ENCODE measurements at regions not wholly inside any gene's neighbourhood (a gene's known extent, or its start where the extent isn't known, plus 50 kb on each side); places are given as distances from the start of the nearest gene placed in this dataset.

DNA sequence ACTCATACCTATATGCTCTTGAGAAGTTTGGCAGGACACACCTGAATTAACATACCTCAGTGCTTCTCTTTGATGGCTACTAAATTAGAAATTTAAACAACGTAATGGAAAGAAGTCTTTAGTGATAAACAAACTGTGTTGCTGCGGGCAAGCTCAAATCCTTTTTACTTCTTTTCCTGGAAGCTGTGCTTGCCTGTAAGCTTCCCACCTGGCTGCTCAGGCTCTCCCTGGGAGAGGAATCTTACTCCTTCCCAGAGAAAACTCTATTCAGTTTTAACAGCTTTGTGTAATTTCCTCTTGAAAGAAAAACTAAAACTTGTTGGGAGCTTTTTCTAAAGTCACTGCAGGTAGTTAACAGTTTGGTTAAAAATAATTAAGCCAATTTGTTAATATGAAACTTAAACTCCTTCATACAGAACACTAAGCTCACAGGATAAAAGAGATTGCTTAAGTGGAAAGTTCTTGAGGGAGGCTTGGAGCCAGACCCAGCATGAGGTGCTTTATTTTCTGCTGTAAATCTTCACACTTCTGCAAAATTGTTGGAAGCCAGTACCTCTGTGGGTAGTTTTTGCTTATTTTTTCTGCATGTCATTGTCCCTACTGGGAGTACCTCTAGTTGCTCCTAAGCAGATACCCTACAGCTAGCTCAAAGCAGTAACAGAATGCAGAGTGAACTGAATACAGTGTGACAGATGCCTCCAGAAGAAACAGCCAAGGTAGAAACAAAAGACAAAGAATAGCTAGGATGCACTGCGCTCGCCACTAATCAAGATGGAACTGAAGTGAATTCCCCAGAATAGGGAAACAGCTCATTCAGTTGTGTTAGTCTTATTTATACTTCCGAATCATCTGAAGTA lies 1253.0 kb downstream of the PCDH17 start:
- H3K9me3 ChIP-seq: no peaks in the 10 kb centered on the region
- 39 to 61% methylated on average over 5 of the region's 5 CpGs for WGBS, 2 donors (ENCODE audit: low coverage in 1 of 2)
- no peaks in the 10 kb centered on the region for H3K4me1 ChIP-seq
- H3K27ac ChIP-seq: no peak overlapping the region
- H3K36me3 ChIP-seq: no peaks in the 10 kb centered on the region
- no peak overlapping the region for H3K4me3 ChIP-seq
- H3K27me3 ChIP-seq: no peaks in the 10 kb centered on the region
- ATAC-seq: no peak
- TF ChIP-seq CTCF (IDR thresholded peaks at IDR 0.05): no peak

GRCh38 chr13:58889474-58889873 lies 1257.9 kb downstream of the PCDH17 start:
- no peaks in the 10 kb centered on the region for H3K27me3 ChIP-seq
- no peak for TF ChIP-seq POLR2A (IDR thresholded peaks at IDR 0.05)
- no peak for TF ChIP-seq EP300 (IDR thresholded peaks at IDR 0.05)
- no peak for TF ChIP-seq CTCF (IDR thresholded peaks at IDR 0.05)
- TF ChIP-seq POLR2AphosphoS5 (IDR thresholded peaks at IDR 0.05): no peak
- 85 to 86% methylated on average over 1 of the region's 1 CpG for WGBS, 2 donors (ENCODE audit: low coverage in 1 of 2)

GRCh38 chr13:58893396-58893795 lies 1261.9 kb downstream of the PCDH17 start:
- H3K27me3 ChIP-seq: no peaks in the 10 kb centered on the region
- H3K27ac ChIP-seq: no peak overlapping the region
- 100% methylated on average over 1 of the region's 1 CpG; no CpG with 5 or more reads in 1 of the 2 donors for WGBS, 2 donors (ENCODE audit: low coverage in 1 of 2)
- no peaks in the 10 kb centered on the region for H3K9me3 ChIP-seq
- no peak for TF ChIP-seq POLR2AphosphoS5 (IDR thresholded peaks at IDR 0.05)
- no peak for TF ChIP-seq POLR2A (IDR thresholded peaks at IDR 0.05)
- TF ChIP-seq CTCF (IDR thresholded peaks at IDR 0.05): no peak
- no peak for TF ChIP-seq EP300 (IDR thresholded peaks at IDR 0.05)
- H3K4me1 ChIP-seq: no peaks in the 10 kb centered on the region
- no peak for ATAC-seq
- H3K4me3 ChIP-seq: no peak overlapping the region
- no peaks in the 10 kb centered on the region for H3K36me3 ChIP-seq

More at GRCh38 chr13:58889474-58889873, 1257.9 kb downstream of the PCDH17 start:
- Histone ChIP-seq H3K9me3 (no peaks in the 10 kb centered on the region), H3K4me1 (no peaks in the 10 kb centered on the region), H3K27ac (no peak overlapping the region), H3K36me3 (no peaks in the 10 kb centered on the region), H3K4me3 (no peak overlapping the region)
- no peak for ATAC-seq

DNA sequence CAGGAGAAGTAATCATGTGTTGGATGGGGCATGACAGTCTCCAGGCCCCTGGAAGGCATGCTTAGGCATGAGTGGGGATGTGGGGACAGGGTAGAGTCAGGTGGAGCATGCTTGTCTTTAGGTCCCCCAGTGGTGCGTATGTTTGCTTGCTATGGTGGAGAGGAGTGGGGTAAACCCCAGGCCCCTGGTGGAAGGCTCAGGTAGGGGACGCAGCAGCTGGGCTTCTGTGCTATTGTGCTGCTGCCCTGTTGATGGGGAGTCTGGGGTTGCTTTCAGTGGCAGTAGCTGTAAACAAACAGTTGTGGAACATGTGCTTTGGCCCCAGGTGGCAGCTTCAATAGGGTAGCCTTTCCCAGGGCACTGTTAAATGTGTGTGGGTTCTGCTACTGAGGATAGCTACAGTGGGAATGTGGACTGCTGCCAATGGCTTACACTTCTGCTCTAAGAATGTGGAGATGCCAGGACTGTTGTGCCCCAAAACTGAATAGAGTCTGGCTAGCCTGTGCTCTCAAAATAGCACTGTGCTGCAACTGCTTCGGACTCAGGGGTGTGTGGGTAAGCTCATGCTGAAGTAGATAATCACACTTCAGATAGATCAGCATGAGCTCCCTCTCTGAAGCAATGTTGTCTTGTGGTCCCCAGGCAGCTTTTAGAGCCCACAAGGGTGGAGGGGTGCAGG lies 1257.3 kb downstream of the DIAPH3 start:
- H3K36me3 ChIP-seq: no peaks in the 10 kb centered on the region
- no peak overlapping the region for H3K27ac ChIP-seq
- peaks cover 0 to 3% (median 0%) of the 10 kb centered on the region in 3 donors for H3K9me3 ChIP-seq
- TF ChIP-seq CTCF (IDR thresholded peaks at IDR 0.05) (no peak), EP300 (IDR thresholded peaks at IDR 0.05) (no peak)
- WGBS, 2 donors (ENCODE audit: low coverage in 1 of 2): 100% methylated on average over 1 of the region's 3 CpGs
- no peaks in the 10 kb centered on the region for H3K4me1 ChIP-seq
- no peak overlapping the region for H3K4me3 ChIP-seq
- no peak for ATAC-seq
- no peaks in the 10 kb centered on the region for H3K27me3 ChIP-seq

DNA sequence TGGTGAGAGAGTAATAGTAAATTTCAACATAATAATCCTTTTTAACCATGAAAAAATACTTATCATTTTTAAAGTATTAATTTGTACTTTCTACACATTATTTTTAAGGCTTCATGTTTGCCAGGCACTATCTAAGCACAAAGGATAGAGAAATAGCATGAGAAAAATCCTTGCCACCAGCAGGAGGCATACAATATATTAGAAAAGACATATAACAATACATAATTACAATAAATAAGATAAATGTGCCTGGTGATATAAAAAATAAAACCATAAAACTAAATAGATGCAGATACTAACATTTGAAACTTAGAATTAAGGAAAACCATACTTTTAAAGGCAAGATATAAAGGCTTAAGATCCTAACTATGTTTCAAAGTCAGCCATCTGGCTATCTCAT lies 1256.4 kb downstream of the DIAPH3 start:
- TF ChIP-seq POLR2AphosphoS5 (IDR thresholded peaks at IDR 0.05): no peak
- TF ChIP-seq POLR2A (IDR thresholded peaks at IDR 0.05): no peak
- TF ChIP-seq CTCF (IDR thresholded peaks at IDR 0.05): no peak
- TF ChIP-seq EP300 (IDR thresholded peaks at IDR 0.05): no peak
- Histone ChIP-seq H3K9me3 (peaks cover 0 to 3% (median 0%) of the 10 kb centered on the region in 3 donors), H3K27ac (no peak overlapping the region), H3K4me1 (no peaks in the 10 kb centered on the region), H3K27me3 (no peaks in the 10 kb centered on the region), H3K36me3 (no peaks in the 10 kb centered on the region), H3K4me3 (no peak overlapping the region)
- no peak for ATAC-seq

All from gastroesophageal sphincter (tissue), 4 donors.